Trophoblast cell (in vitro differentiated cells and primary cell): ENCODE measurements at regions not wholly inside any gene's neighbourhood (a gene's known extent, or its start where the extent isn't known, plus 50 kb on each side); places are given as distances from the start of the nearest gene placed in this dataset.

ENCODE experiments used
- DNase-seq, 2 donors: peaks; one replicate each; pipeline ENCODE4 v3.0.0-alpha.2; 2016
- H2AFZ ChIP-seq: 2 replicates; pipeline ENCODE4 v1.6.1; 2013; ENCODE audit warnings: low read length, moderate library complexity, mild to moderate bottlenecking; ENCODE audit not compliant: insufficient read depth, poor library complexity
- H2AK5ac ChIP-seq: 2 replicates; pipeline ENCODE4 v1.6.1; 2013; ENCODE audit warnings: mild to moderate bottlenecking, low read length
- H2BK120ac ChIP-seq: 2 replicates; pipeline ENCODE4 v1.6.1; 2013; ENCODE audit warnings: low read length, mild to moderate bottlenecking, moderate library complexity; ENCODE audit not compliant: insufficient read depth, poor library complexity
- H2BK12ac ChIP-seq: 2 replicates; pipeline ENCODE4 v1.6.1; 2013; ENCODE audit warnings: mild to moderate bottlenecking, low read length, moderate library complexity
- H2BK5ac ChIP-seq: 2 replicates; pipeline ENCODE4 v1.6.1; 2013; ENCODE audit warnings: low read length, low read depth, moderate library complexity, mild to moderate bottlenecking; ENCODE audit not compliant: poor library complexity
- H3K14ac ChIP-seq: 2 replicates; pipeline ENCODE4 v1.6.1; 2013; ENCODE audit warnings: mild to moderate bottlenecking, low read length
- H3K18ac ChIP-seq: 2 replicates; pipeline ENCODE4 v1.6.1; 2013; ENCODE audit warnings: mild to moderate bottlenecking, low read length
- H3K23ac ChIP-seq: 2 replicates; pipeline ENCODE4 v1.6.1; 2013; ENCODE audit warnings: low read length
- H3K27ac ChIP-seq: 2 replicates; pipeline ENCODE4 v1.5.1; 2013; ENCODE audit warnings: low read depth, mild to moderate bottlenecking, inconsistent platforms, low read length, moderate library complexity
- H3K27me3 ChIP-seq: 2 replicates; pipeline ENCODE4 v1.6.1; 2013; ENCODE audit warnings: inconsistent platforms, mild to moderate bottlenecking, low read length, moderate library complexity; ENCODE audit not compliant: insufficient read depth
- H3K36me3 ChIP-seq, 2 experiments: 1 replicate in 1 of 2; 2 replicates in 1 of 2; pipeline ENCODE4 v1.6.1; 2013; ENCODE audit warnings: low read length in 2 of 2, mild to moderate bottlenecking in 2 of 2, moderate library complexity in 1 of 2; ENCODE audit not compliant: insufficient read depth in 2 of 2, control insufficient read depth in 1 of 2
- H3K4ac ChIP-seq: 2 replicates; pipeline ENCODE4 v1.6.1; 2013; ENCODE audit warnings: low read depth, mild to moderate bottlenecking, low read length, moderate library complexity
- H3K4me1 ChIP-seq, 2 experiments: 1 replicate in 1 of 2; 2 replicates in 1 of 2; pipeline ENCODE4 v1.6.1; 2013; ENCODE audit warnings: low read length in 2 of 2, mild to moderate bottlenecking in 2 of 2, moderate library complexity in 1 of 2; ENCODE audit not compliant: insufficient read depth in 2 of 2, control insufficient read depth in 1 of 2
- H3K4me2 ChIP-seq: 2 replicates; pipeline ENCODE4 v1.6.1; 2013; ENCODE audit warnings: inconsistent platforms, mild to moderate bottlenecking, low read length, moderate library complexity
- H3K4me3 ChIP-seq: 2 replicates; pipeline ENCODE4 v1.5.1; 2013; ENCODE audit warnings: mild to moderate bottlenecking, low read depth, low read length, inconsistent platforms
- H3K79me1 ChIP-seq: one replicate; pipeline ENCODE4 v1.6.1; 2013; ENCODE audit warnings: low read length
- H3K79me2 ChIP-seq: 2 replicates; pipeline ENCODE4 v1.6.1; 2013; ENCODE audit warnings: low read length, mild to moderate bottlenecking; ENCODE audit not compliant: control insufficient read depth, insufficient read depth, poor library complexity
- H3K9ac ChIP-seq: 2 replicates; pipeline ENCODE4 v1.6.1; 2013; ENCODE audit warnings: mild to moderate bottlenecking, low read length
- H3K9me3 ChIP-seq: 2 replicates; pipeline ENCODE4 v1.6.1; 2013; ENCODE audit warnings: low read depth, mild to moderate bottlenecking, control low read depth, inconsistent platforms, low read length; ENCODE audit not compliant: insufficient read depth
- H4K12ac ChIP-seq: 2 replicates; pipeline ENCODE4 v1.6.1; 2013; ENCODE audit warnings: low read depth, mild to moderate bottlenecking, low read length, moderate library complexity
- H4K8ac ChIP-seq: 2 replicates; pipeline ENCODE4 v1.6.1; 2013; ENCODE audit warnings: low read depth, mild to moderate bottlenecking, low read length, moderate library complexity
- H4K91ac ChIP-seq: one replicate; pipeline ENCODE4 v1.6.1; 2013; ENCODE audit warnings: low read depth, mild to moderate bottlenecking, low read length, moderate library complexity
- WGBS: extraction: QIAGEN DNeasy Blood & Tissue Kit; methylation state at CpG from one replicate; pipeline ENCODE4 v1.1.7; 2013; ENCODE audit warnings: missing lambda C conversion rate; ENCODE audit not compliant: insufficient read length, insufficient coverage; ENCODE audit errors: extremely low coverage; 5-methylcytosine and 5-hydroxymethylcytosine counted together

GRCh38 chr21:41018431-41018830 lies 149.5 kb upstream of the BACE2 start:
- H3K4me1 ChIP-seq: no peaks in the 10 kb centered on the region
- H3K23ac ChIP-seq: no peak overlapping the region
- no CpG with 5 or more reads among the region's 2 CpGs for WGBS
- H4K12ac ChIP-seq: no peak overlapping the region
- H2AFZ ChIP-seq: no peak overlapping the region
- H3K14ac ChIP-seq: no peak overlapping the region
- H3K27ac ChIP-seq: no peak overlapping the region
- H3K79me1 ChIP-seq: no peaks in the 10 kb centered on the region
- no peak overlapping the region for H3K18ac ChIP-seq
- no peaks in the 10 kb centered on the region for H3K79me2 ChIP-seq
- no peak overlapping the region for H2BK12ac ChIP-seq
- H4K8ac ChIP-seq: no peak overlapping the region
- H3K9ac ChIP-seq: no peak overlapping the region
- no peak overlapping the region for H3K4me3 ChIP-seq
- no peaks in the 10 kb centered on the region for H3K36me3 ChIP-seq
- no peak for DNase-seq
- H2BK120ac ChIP-seq: no peak overlapping the region
- no peak overlapping the region for H2BK5ac ChIP-seq
- H3K9me3 ChIP-seq: no peaks in the 10 kb centered on the region
- no peak overlapping the region for H3K4ac ChIP-seq
- no peak overlapping the region for H4K91ac ChIP-seq
- H2AK5ac ChIP-seq: no peak overlapping the region
- H3K4me2 ChIP-seq: no peak overlapping the region
- H3K27me3 ChIP-seq: no peaks in the 10 kb centered on the region

- no peaks in the 10 kb centered on the region for H3K79me1 ChIP-seq
- H4K91ac ChIP-seq: no peak overlapping the region
- no peak overlapping the region for H3K27ac ChIP-seq
- no peak overlapping the region for H3K18ac ChIP-seq
- no peaks in the 10 kb centered on the region for H3K36me3 ChIP-seq
- no peak overlapping the region for H3K23ac ChIP-seq
- H2AK5ac ChIP-seq: no peak overlapping the region
- H3K14ac ChIP-seq: no peak overlapping the region
- no peak overlapping the region for H3K4ac ChIP-seq
- no peak overlapping the region for H2AFZ ChIP-seq
- no peak overlapping the region for H4K12ac ChIP-seq
- no CpG with 5 or more reads among the region's 7 CpGs for WGBS
- peak; percentile 91 to 94 for DNase-seq
- no peak overlapping the region for H2BK5ac ChIP-seq
- no peak overlapping the region for H3K4me2 ChIP-seq
- no peak overlapping the region for H3K4me3 ChIP-seq
- H3K27me3 ChIP-seq: no peaks in the 10 kb centered on the region
- no peaks in the 10 kb centered on the region for H3K79me2 ChIP-seq
- no peaks in the 10 kb centered on the region for H3K9me3 ChIP-seq
- peaks cover 3 to 4% of the 10 kb centered on the region in 2 experiments for H3K4me1 ChIP-seq
- H2BK12ac ChIP-seq: no peak overlapping the region
- H3K9ac ChIP-seq: no peak overlapping the region
- H2BK120ac ChIP-seq: no peak overlapping the region
- no peak overlapping the region for H4K8ac ChIP-seq
Measured at GRCh38 chr21:41023936-41024335, 144.0 kb upstream of the BACE2 start.

- DNase-seq: peak; percentile 88 to 98
- H3K79me2 ChIP-seq: no peaks in the 10 kb centered on the region
- no peak overlapping the region for H3K27ac ChIP-seq
- no peak overlapping the region for H3K18ac ChIP-seq
- no peak overlapping the region for H3K9ac ChIP-seq
- no peaks in the 10 kb centered on the region for H3K9me3 ChIP-seq
- no peaks in the 10 kb centered on the region for H3K79me1 ChIP-seq
- H3K4me3 ChIP-seq: no peak overlapping the region
- no peak overlapping the region for H2BK12ac ChIP-seq
- no peak overlapping the region for H4K12ac ChIP-seq
- no peak overlapping the region for H3K23ac ChIP-seq
- WGBS: no CpG with 5 or more reads among the region's 2 CpGs
- H4K8ac ChIP-seq: no peak overlapping the region
- no peak overlapping the region for H4K91ac ChIP-seq
- H3K27me3 ChIP-seq: no peaks in the 10 kb centered on the region
- H3K4me2 ChIP-seq: no peak overlapping the region
- no peak overlapping the region for H2AFZ ChIP-seq
- H3K36me3 ChIP-seq: no peaks in the 10 kb centered on the region
- H2AK5ac ChIP-seq: no peak overlapping the region
- H3K14ac ChIP-seq: no peak overlapping the region
- H3K4me1 ChIP-seq: peaks cover 3 to 4% of the 10 kb centered on the region in 2 experiments
- no peak overlapping the region for H3K4ac ChIP-seq
- no peak overlapping the region for H2BK120ac ChIP-seq
- H2BK5ac ChIP-seq: no peak overlapping the region
Measured at GRCh38 chr21:41024341-41024740, 143.6 kb upstream of the BACE2 start.

- Histone ChIP-seq H3K14ac (no peak overlapping the region), H3K23ac (no peak overlapping the region), H3K79me2 (no peaks in the 10 kb centered on the region), H3K9me3 (no peaks in the 10 kb centered on the region), H3K18ac (no peak overlapping the region), H3K4me1 (peaks cover 3 to 4% of the 10 kb centered on the region in 2 experiments), H3K4ac (no peak overlapping the region), H2BK5ac (no peak overlapping the region), H3K9ac (no peak overlapping the region), H3K79me1 (no peaks in the 10 kb centered on the region), H2AFZ (no peak overlapping the region), H3K27me3 (no peaks in the 10 kb centered on the region), H2BK12ac (no peak overlapping the region), H4K8ac (no peak overlapping the region), H3K27ac (no peak overlapping the region), H2BK120ac (no peak overlapping the region), H3K36me3 (no peaks in the 10 kb centered on the region), H4K12ac (no peak overlapping the region), H3K4me2 (no peak overlapping the region), H2AK5ac (no peak overlapping the region), H3K4me3 (no peak overlapping the region), H4K91ac (no peak overlapping the region)
- peak in 1 of 2 donors; percentile 78 for DNase-seq
- WGBS: no CpG with 5 or more reads among the region's 13 CpGs
Measured at GRCh38 chr21:41024746-41025254, 143.2 kb upstream of the BACE2 start.
